GM19463 (cell line): ENCODE measurements at regions not wholly inside any gene's neighbourhood (a gene's known extent, or its start where the extent isn't known, plus 50 kb on each side); places are given as distances from the start of the nearest gene placed in this dataset.

Source experiments
- ATAC-seq: cut with Tn5 transposase; IDR thresholded peaks from one replicate; pipeline ENCODE4 v1.9.1; 2021; ENCODE audit warnings: mild to moderate bottlenecking, moderate library complexity; ENCODE audit not compliant: unreplicated experiment

DNA sequence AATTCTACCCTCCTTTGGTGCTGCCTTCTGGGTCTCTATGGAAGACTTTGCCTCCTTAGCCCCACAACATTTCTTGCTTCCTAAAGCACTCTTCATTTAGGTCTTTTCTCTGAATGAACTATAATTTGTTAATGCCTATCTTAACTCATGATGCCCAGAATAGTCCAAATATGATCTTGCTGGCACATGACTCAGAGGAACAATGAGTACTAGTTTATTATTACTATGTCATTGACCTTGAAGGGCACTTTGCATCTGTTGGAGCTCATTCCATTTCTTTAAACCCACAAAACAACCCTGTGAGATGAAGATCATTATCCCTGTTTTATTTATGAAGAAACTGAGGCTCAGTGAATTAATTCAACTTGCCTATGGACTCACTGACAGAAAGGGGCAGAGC is 320.2 kb upstream of the PLET1 start:
- ATAC-seq = no peak

DNA sequence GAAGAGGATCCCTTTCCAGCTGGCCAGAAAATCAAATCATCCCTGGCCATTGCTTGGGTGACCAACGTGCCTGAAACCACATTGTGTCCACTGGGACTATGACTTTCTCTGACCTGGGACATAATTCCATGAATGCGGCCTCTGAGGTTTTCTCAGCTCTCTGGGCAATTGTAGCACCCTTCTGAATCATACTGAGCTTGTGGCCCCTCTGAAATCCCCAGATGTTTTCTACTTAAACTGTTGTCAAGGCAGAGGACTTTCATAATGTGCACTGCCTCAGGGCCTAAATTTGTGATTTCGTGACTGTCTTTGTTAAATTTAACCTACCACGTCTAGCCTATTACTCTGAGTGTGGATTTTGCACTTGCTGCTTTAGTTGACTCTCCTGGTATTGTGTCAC is 321.1 kb upstream of the PLET1 start:
- peak; percentile 26 for ATAC-seq

DNA sequence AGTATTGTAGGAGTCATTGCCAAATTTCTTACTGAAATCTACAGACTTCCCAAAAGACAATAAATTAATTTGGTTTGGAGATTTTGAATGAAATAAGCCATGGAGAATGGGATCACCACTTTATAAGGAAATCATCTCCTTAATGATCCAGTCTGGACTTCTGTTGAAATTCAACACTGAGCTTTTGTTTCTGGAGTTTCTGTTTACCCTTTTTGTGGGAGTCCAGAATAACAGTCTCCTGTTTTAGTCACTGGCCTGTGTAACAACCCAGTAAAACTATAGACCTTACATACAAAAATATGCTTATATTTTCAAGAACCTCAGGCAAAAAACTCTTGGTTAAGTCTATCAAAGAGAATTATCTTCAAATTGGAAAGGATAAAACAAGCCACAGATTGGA is 321.7 kb upstream of the PLET1 start:
- no peak for ATAC-seq

DNA sequence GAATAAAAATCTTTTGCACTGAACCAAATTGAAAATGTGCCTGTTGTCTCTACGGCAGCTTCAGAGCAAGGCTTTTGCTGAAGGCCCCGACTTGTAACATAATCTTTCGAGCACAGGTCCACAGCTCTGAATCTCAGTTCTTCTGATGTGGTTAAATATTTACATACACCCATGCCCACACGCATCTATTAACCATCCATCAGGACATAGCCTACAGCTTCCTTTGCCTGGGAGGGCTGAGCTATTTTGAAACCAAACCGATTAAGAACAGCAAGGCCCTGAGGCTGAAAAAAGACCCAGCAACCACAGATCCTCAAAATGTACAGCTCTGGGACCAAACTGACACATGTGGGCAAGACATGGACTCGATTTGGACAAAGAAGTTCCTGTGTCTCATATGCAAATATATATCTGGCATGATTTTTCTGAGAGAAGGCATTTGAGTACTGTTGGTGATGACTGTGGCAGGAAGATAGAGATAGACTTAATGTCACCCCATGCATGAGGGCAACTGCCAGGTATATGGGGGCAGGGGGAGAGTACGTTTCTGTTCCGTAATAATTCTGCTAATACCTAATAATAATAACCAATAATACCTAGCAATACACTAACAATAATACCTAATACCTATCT is 322.7 kb upstream of the PLET1 start:
- peak; percentile 84 for ATAC-seq

DNA sequence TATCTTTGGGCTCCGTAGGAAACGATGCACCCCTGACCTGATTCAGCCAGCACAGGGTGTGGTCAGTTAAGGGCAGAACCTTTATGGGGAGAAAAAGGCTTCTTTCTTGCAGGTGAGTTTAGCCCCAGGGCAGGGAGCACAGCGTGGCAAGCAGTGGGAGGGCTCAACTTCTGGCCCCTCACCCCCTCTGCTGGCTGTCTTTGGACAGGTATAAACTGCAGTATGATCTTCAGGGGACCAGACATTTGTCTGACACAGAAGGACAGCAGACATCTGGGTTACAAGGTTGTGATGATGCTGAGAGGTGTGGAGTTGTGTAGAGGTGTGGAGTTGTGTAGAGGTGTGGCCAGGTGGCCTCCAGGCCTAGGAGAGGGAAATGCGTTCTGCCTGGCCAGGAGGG is 324.0 kb upstream of the PLET1 start:
- ATAC-seq = no peak

DNA sequence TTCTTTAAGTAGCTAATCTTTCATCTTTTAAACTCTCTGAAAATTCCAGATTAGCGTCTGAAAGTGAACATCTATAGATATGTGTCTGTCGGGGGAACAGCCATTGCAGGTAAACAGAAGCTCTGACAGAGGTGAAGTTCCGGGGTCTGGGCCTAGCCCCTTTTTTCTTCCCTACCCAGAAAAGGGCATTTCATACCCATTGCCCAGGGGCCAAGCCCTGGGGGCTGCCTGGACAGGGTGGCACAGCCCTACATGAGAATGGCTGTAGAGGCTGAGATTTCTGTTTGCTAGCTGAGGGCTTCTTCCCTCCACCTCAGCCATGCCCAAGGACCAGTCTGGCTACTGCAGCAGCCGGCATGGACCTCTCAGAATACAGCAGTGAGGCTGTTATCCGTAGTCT is 327.0 kb upstream of the PLET1 start:
- ATAC-seq = no peak

DNA sequence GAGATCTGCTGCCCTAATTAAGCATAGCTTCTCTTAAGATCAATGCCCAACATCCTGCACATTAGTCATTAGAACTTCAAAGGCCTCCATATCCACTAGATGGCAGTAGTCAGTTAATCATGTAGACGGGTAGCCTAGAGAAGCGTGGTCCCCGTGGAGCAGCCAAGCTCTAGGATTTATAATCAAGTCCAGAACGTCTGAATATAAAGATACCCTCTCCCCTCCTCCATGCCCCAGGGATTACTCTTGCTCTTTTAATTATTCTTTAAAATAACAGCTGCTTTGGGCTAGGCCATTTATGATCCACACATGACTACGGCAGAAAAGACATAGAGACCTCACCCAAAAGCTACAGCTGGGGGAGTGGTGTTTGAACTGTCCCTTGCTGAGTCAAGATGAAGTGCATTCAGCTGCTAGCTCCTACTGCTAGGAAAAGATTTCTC is 327.6 kb upstream of the PLET1 start:
- peak; percentile 24 for ATAC-seq

DNA sequence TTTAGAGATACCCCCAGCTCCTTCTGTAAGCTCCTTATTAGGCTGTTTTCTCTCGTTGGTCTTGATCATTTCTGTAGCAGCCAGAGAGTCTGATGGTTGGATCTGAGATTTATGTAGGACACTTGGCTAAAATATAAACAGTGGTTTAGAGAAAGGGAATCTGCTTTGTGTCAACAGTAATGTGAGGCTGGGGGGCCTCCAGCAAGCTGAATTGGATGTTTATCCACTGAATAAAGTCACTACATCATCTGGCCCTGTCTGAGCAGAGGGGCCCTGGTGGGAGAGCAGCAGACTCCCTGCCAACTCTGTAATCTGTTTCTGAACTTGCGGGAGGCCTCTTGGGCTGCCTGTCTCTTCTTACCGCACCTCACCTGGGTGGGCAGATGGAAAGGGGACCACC is 328.5 kb upstream of the PLET1 start:
- ATAC-seq = no peak

DNA sequence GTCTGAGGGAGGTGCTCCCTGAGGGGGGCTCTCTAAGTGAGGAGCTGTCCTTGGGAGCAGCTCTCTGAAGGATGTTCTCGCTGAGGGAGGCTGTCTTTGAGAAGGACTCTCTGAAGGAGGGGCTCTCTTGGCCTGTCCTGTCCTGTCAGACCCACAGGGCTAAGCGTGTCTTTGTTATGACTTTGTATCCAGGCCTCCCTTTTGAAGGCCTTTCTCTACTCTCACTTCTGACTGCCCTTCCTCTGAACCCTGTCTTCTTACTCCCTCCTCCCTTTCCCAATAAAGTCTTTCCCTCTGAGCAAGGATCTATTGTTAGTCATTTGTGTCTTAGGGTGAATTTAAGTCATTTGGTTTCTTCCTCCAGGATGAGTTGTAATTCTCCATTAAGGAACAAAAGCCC is 330.1 kb upstream of the PLET1 start:
- no peak for ATAC-seq

DNA sequence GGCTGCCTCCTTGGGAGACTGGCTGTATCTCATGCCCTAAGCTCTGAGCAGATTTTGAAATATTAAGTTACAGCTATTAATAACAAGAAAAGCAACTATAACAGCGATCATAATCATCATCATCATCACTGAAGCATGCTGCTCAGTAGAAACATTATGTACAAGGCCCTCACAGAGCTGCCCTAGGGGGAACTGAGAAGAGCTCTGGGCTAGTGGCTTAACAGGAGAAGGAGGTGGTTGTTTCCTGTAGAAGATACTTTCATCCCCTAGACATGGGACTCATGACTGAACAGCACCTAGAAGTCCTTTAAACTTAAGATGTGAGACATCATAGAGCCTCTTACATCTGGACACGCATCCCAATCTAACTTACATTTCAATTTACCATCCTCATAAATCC is 332.8 kb upstream of the PLET1 start:
- ATAC-seq = no peak

DNA sequence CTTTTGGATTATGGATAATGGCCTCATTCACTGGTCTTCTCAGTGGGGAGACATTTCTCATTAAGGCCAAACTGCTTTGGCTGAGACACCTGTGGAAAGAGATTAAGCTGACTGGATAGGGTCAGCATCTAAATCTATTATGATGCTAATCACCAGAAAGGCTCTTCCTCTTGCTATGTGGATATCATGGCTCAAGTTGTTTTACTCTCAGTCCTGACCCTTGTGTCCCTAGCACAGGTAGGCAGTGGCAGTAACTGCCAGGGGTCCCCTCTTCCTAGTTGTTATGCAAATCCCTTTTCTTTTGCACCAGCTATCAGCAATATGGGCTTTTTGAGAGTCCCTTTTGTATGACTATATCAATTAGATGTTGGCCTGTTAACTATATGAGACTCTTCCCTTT is 335.7 kb upstream of the PLET1 start:
- ATAC-seq = no peak

DNA sequence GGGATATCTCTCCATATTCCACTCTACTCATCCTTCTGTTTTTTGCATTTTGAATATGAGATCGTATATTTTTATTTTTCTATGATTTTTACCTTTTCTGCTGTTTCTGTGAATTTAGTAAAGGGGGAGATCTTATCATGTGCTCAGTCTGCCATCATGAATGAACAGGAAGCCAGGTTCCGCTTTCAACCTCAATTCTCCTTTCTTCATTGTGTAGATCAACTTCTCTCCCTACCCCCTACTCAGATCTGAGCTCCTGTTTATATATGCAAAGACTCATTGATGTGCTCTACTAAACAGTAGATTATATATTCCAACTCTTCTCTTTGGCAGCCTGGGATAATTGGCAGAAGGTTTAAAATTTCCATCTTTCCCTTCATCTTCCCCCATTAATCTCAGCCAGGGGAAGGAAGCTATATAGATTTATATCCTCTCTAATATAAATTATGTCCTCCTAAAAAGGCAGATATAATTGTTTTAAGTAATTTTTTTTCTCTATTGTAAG is 336.7 kb upstream of the PLET1 start:
- no peak for ATAC-seq

DNA sequence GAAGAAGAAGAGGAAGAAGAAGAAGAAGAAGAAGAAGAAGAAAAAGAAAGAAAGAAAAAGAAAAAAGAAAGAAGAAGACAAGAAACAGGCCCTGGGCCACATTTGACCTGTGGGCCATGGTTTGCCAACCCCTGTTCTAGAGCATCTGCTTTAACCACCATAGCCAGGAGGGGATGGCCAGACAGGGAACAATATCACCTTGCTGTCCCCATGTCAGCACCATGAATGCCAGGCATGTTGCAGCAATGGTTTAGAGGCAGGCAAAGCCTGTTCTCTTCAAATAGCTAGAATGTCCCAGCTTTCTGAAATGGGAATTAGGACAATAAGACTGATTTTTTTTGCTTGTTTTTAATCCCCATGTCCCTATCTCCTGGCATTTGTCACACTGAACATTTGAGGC is 338.6 kb upstream of the PLET1 start:
- ATAC-seq = no peak

DNA sequence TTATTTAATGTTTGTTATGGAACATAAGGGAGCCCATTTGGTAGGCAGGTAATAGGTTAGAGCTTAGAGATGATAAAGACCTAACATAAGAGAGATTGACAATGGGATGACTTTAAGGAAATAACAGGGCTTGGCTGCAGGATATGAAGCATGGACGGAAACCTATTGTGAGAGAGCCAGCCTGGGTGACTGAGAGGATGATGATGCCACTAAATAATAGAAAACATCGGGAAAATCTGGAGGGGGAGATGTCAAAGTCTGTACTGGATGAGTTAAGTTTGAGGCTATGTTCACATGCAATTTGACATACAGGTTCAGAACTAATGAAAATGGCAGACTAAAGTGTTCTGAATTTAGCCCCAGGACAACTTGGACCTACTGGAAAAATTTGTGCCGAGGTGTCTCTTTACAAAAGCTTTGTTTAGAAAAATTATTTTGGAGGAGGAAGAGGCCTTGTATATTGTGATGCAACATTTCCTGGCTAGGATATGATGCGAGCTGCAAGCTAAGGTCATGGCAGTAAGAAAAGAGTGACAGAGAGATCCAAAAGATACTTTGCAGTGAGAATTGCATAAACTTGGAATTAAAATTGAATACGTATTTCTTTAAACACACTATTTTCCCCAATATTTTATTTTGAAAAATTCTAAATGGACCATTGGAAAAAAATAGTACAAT is 339.3 kb upstream of the PLET1 start:
- ATAC-seq = no peak

DNA sequence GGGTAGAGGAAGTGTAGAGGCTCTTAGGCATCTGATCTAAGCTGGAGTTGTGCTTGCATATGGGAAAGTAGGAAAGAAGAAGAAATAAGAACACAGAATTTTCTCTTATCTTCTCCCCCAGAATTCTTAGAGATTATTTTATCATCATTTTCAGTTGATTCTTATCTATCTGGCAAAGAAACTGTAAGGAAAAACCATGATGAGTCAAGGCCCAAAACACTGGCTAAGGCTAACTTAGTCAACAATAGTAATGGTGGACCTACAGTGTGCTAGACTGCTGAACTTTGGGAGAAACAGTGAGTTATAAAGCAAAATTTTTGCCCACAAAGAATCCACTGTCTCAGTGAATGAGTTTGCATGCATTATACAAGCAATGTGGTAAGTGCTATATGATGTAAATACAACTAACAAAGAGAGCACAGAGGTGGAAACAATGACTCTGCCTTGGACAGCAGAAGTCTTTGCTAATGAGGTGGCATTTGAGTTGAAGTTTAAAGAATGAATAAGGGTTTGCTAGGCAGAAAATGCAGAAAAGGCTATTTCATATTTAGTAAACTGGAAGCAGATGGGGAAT is 344.5 kb upstream of the PLET1 start:
- no peak for ATAC-seq

DNA sequence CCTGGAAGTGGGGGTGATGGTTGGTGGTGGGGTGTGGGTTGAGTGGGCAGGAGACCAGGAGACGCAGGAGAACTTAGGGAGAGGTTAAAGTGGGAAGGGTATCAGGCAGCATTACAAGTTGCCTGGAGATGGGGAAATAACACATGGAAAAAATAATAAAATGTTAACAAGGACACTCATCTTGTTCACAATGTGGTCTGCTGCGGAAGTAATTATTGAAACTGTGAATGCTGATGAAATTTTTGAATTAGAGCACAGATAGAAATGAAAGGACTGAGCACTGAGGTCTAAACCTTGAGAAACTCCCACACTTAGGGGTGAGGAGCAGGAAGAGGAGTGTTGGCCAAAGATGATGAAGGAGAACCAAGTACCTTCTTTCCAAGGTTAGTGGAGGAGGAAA is 346.0 kb upstream of the PLET1 start:
- ATAC-seq = no peak

DNA sequence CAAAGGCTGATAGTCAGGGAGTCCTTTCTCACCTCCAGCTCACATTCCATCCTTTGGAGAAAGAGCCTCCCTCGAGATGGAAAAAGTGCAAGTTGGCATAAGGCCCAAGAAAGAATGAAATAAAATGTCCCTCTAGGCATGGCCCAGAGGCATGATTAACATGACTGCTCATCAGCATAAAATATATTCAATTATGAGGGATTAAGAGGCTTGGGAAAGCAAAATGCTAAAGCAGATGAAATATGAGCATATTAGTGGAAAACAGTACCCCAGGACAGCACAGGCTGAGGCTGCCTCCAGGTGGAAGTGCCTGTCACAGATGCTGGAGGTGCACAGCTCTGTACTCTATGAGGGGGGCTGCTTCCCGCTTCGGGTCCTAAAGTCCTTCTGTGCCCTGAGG is 347.8 kb upstream of the PLET1 start:
- no peak for ATAC-seq

DNA sequence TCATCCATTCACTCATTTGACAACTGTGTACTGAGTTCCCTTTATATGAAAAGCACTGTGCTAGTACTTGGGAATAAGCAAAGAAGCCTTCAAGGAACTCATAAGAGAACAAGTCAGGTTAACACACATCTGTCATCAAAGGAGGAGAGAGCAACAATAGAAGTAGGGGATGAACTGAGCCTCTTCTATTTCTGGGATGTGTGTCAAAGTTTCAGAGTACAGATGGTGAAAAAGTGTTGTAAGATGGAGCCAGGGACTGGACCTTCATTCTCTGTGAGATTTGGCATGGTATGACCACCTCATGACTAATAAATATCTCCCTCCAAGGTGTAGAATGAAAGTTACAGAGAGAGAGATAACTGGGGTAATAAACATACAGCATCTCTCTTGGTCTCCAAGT is 349.8 kb upstream of the PLET1 start:
- ATAC-seq = no peak

DNA sequence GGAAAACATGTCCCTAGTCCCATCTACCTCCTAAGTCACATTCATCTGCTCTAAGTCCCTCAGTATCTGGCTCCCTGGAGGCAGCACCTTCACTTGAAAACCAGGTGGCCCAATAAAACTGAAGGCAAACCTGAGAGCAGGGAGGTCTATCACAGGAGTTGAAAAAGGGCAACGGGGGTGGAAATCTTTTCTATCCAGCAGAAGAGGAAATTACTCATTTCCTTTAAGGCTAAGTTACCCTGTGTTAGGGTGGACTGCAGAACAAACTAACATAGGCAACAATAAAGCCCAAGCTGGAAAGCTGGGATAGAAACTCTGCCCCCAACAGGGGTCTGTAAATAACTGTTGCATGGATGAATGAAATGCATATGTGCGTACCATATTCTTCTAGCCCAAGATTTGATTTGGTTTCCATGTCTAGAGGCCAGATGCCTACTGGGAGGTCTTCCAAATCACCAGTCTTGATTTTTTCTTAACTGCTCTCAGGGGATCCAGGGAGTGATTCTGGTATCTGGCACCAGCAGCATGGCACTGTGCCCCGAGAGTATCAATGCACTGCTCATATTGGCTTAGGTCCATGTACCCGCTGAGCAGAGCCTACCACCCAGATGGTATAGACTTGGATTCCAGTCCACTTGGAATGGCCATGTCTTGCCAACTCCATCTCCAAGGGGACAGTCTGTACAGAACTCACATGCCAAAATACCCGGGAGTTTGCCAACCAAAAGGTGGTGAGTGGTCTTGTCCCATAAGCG is 350.0 kb upstream of the NCAM1 start:
- ATAC-seq = no peak

DNA sequence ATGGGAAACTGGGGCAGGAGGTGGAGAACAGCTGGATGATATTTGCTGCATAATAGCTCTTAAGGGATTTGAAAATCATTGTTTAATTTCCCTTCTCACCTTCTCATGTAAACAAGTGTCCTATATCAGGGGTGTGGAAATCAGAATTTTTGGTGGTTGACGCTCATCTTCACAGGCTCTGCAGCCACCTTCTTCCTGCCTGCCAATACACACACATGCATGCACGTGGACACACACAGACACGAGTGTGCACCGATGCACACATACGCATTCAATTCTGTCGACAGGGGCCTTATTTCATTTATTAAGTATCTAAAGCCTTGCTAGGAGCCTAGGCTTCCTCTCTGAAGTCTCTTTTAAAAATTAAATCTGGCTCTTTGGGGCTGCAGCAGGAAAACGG is 349.4 kb upstream of the NCAM1 start:
- ATAC-seq = no peak

DNA sequence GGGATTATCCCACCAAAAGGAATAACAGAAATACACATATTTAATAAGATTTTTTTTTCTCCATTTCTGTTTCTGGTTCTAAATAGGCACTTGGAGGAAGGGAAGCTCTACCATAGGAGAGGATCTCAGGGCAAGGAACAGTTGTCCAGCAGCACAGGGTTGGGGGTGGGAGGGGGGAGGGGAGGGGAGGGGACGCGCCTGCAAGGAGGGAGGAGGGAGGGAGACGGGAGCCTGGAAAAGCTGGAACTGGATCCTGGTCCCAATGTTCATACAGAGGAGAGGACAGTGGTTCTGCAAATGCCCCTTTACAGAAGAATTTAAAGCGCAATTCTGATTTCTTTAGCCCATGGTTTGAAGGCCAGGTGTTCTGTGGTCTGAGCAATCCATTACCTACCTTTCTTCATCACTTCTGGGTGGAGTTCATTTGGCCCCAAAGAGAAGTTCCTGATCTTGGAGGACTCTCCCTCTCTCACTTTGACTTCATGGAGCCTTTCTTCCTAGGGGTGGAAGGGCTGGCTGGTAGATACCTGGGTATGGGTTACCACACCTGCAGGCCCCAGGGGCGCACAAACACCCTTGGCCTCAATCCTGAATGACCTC is 348.9 kb upstream of the NCAM1 start:
- ATAC-seq = no peak
